ENCODE measurements at regions not wholly inside any gene's neighbourhood (a gene's known extent, or its start where the extent isn't known, plus 50 kb on each side); places are given as distances from the start of the nearest gene placed in this dataset.

DNA sequence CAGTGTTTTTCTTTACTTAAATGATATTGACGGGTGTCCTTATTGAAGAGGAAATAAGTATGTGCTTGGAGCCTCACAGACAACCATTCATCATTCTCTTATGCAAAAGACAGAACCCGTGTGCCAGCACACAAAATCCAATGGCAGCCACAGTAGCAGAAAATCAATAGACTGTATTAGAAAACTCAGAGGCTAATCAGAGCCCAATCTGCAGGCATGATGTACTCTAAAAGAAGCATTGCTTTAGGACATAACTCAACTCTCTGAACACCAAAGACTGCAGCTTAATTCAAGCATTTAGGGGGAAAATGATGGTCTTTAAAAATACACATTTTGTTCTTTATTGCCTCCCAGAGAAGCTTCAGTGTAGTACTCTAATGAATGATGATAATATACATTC, 476.9 kb downstream of the PDHA2 start:
- TF ChIP-seq EZH2 (IDR thresholded peaks at IDR 0.05; ENCODE audit: borderline replicate concordance, insufficient read depth, low read depth, low read length, poor library complexity, severe bottlenecking): no peak
- TF ChIP-seq, protein P1, sequence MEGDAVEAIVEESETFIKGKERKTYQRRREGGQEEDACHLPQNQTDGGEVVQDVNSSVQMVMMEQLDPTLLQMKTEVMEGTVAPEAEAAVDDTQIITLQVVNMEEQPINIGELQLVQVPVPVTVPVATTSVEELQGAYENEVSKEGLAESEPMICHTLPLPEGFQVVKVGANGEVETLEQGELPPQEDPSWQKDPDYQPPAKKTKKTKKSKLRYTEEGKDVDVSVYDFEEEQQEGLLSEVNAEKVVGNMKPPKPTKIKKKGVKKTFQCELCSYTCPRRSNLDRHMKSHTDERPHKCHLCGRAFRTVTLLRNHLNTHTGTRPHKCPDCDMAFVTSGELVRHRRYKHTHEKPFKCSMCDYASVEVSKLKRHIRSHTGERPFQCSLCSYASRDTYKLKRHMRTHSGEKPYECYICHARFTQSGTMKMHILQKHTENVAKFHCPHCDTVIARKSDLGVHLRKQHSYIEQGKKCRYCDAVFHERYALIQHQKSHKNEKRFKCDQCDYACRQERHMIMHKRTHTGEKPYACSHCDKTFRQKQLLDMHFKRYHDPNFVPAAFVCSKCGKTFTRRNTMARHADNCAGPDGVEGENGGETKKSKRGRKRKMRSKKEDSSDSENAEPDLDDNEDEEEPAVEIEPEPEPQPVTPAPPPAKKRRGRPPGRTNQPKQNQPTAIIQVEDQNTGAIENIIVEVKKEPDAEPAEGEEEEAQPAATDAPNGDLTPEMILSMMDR (IDR thresholded peaks at IDR 0.05): no peak
